H1 (cell line): ENCODE measurements at regions not wholly inside any gene's neighbourhood (a gene's known extent, or its start where the extent isn't known, plus 50 kb on each side); places are given as distances from the start of the nearest gene placed in this dataset.

Experiments
- ATF3 ChIP-seq: IDR thresholded peaks from 2 replicates; pipeline ENCODE4 v1.6.1; 2011; ENCODE audit warnings: low read depth, mild to moderate bottlenecking, low read length; ENCODE audit not compliant: insufficient read depth
- CHD2 ChIP-seq: IDR thresholded peaks from 2 replicates; pipeline ENCODE4 v1.6.1; 2012; ENCODE audit warnings: low read length, improper control_type of control experiment
- CHD7 ChIP-seq: fragments of 300-600 bp; sonication (generic); IDR thresholded peaks from 2 replicates; pipeline ENCODE4 v1.7.1; 2012; ENCODE audit warnings: low read length, moderate library complexity, mild to moderate bottlenecking, inconsistent platforms; ENCODE audit not compliant: insufficient replicate concordance
- FOSL1 ChIP-seq: IDR thresholded peaks from 2 replicates; pipeline ENCODE4 v1.6.1; 2011; ENCODE audit warnings: mild to moderate bottlenecking, low read depth, low read length, moderate library complexity; ENCODE audit not compliant: insufficient read depth
- KDM1A ChIP-seq: fragments of 200-600, 300-600 bp; sonication (generic); IDR thresholded peaks from 2 replicates; pipeline ENCODE4 v1.7.1; 2016; ENCODE audit warnings: mild to moderate bottlenecking, low read length, borderline replicate concordance
- KDM4A ChIP-seq: IDR thresholded peaks from one replicate; pipeline ENCODE4 v1.7.1; 2012; ENCODE audit warnings: low read depth, mild to moderate bottlenecking, moderate library complexity, low read length, inconsistent platforms; ENCODE audit not compliant: severe bottlenecking
- KDM5A ChIP-seq: fragments of 200-600 bp; IDR thresholded peaks from 2 replicates; pipeline ENCODE4 v1.7.1; 2012; ENCODE audit warnings: mild to moderate bottlenecking, low read length, inconsistent platforms, mixed read lengths
- SP1 ChIP-seq: IDR thresholded peaks from 2 replicates; pipeline ENCODE4 v1.6.1; 2011; ENCODE audit warnings: low read depth, low read length
- SUZ12 ChIP-seq: fragments of 200-600 bp; sonication (generic); IDR thresholded peaks from 2 replicates; pipeline ENCODE4 v1.6.1; 2012; ENCODE audit warnings: mild to moderate bottlenecking, inconsistent platforms, low read length, moderate library complexity, mixed read lengths

- TF ChIP-seq CHD7 = no peak
- no peak for TF ChIP-seq SP1
- no peak for TF ChIP-seq FOSL1
- no peak for TF ChIP-seq SUZ12
- no peak for TF ChIP-seq CHD2
- TF ChIP-seq KDM5A = no peak
- TF ChIP-seq KDM1A = no peak
- no peak for TF ChIP-seq KDM4A
- TF ChIP-seq ATF3 = no peak
These were observed 230.6 kb upstream of the LHX5 start (continued) for GRCh38 chr12:113702276-113702675.
